Vagina (tissue), 2 donors: ENCODE measurements at regions not wholly inside any gene's neighbourhood (a gene's known extent, or its start where the extent isn't known, plus 50 kb on each side); places are given as distances from the start of the nearest gene placed in this dataset.

Experiments
- POLR2A ChIP-seq, 2 donors: fragments of 450-650 bp; IDR thresholded peaks; one replicate each; pipeline ENCODE4 v1.6.1; 2017; ENCODE audit warnings: antibody characterized with exemption in 2 of 2, mild to moderate bottlenecking in 2 of 2, moderate library complexity in 2 of 2
- POLR2AphosphoS5 ChIP-seq, 2 donors: sonication (generic); formaldehyde crosslinking; IDR thresholded peaks; one replicate each; pipeline ENCODE4 v1.9.0; 2017; ENCODE audit warnings: antibody characterized with exemption in 2 of 2, mild to moderate bottlenecking in 2 of 2, low read depth in 1 of 2; ENCODE audit not compliant: insufficient read depth in 1 of 2
- TF ChIP-seq, protein P1 (sequence below), 3 experiments: fragments of 450-650 bp in 2 of 3; fragments of 200-600 bp in 1 of 3; sonication (generic) in 1 of 3; IDR thresholded peaks; one replicate each; pipeline ENCODE4 v1.5.1; 2017 to 2019; ENCODE audit warnings: antibody characterized with exemption in 3 of 3, mild to moderate bottlenecking in 2 of 3, moderate library complexity in 2 of 3

DNA sequence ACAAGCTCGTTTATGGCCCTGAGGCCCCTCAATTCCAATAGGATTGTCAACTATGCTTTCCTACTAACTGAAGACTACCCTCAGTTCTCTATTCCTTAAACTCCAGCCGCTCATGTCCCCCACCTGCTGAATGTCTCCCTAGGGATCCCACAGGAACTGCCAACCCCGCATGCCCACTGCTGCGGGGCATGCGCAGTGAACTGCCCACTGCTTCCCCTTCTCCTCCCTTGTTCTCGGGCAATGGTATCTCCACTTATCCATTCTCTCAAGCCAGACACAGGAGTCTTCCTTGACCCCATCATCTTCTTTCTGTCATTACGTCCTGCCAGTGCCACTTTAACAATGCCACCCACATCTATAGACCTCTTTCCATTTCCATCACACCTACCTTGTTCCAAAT is 90.0 kb downstream of the FGF18 start:
- TF ChIP-seq, protein P1, sequence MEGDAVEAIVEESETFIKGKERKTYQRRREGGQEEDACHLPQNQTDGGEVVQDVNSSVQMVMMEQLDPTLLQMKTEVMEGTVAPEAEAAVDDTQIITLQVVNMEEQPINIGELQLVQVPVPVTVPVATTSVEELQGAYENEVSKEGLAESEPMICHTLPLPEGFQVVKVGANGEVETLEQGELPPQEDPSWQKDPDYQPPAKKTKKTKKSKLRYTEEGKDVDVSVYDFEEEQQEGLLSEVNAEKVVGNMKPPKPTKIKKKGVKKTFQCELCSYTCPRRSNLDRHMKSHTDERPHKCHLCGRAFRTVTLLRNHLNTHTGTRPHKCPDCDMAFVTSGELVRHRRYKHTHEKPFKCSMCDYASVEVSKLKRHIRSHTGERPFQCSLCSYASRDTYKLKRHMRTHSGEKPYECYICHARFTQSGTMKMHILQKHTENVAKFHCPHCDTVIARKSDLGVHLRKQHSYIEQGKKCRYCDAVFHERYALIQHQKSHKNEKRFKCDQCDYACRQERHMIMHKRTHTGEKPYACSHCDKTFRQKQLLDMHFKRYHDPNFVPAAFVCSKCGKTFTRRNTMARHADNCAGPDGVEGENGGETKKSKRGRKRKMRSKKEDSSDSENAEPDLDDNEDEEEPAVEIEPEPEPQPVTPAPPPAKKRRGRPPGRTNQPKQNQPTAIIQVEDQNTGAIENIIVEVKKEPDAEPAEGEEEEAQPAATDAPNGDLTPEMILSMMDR (IDR thresholded peaks at IDR 0.05), result no peak
- no peak for TF ChIP-seq POLR2A (IDR thresholded peaks at IDR 0.05)
- no peak for TF ChIP-seq POLR2AphosphoS5 (IDR thresholded peaks at IDR 0.05; ENCODE audit: insufficient read depth in 1 of 2, low read depth in 1 of 2)
